ENCODE measurements at regions not wholly inside any gene's neighbourhood (a gene's known extent, or its start where the extent isn't known, plus 50 kb on each side); places are given as distances from the start of the nearest gene placed in this dataset.

DNA sequence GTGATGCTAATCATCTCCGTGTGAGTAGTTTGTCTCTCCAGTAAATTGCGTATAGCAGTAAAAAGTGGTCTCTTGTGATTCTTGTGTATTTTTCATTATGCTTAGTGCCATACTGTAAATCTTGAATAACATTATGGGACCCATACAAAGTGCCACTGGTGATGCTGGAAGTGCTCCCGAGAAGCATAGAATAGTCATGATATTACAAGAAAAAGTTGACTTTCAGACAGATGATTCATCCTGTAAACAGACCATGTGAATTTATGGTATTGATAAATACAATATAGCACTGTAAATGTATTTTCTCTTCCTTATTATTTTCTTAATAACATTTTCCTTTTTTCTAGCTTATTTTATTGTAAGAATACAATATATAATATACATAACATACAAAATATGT, 74.6 kb upstream of the CDK6 start:
- CTCF ChIA-PET: interaction anchor here (1.0 kb wide), 2 partner anchors 8 to 22 kb away, joined by 3 read pairs; no protein-coding TSS in a partner anchor
- WGBS (ENCODE audit: low lambda C conversion rate): 96% methylated on average over 3 of the region's 3 CpGs
- DNase-seq: no peak
- no peaks in the 10 kb centered on the region for H3K4me1 ChIP-seq (ENCODE audit: control insufficient read depth in 1 of 2, insufficient read depth in 2 of 2, low read depth in 1 of 2, low read length in 1 of 2)
- TF ChIP-seq TEAD4 (IDR thresholded peaks at IDR 0.05; ENCODE audit: borderline replicate concordance, insufficient read depth) (no peak), NFIC (IDR thresholded peaks at IDR 0.05; ENCODE audit: borderline replicate concordance) (no peak), MEF2A (IDR thresholded peaks at IDR 0.05; ENCODE audit: borderline replicate concordance, low read depth) (no peak), POLR2AphosphoS5 (IDR thresholded peaks at IDR 0.05; ENCODE audit: low read depth, low read length) (no peak), MXI1 (IDR thresholded peaks at IDR 0.05; ENCODE audit: low read depth, low read length) (no peak), FOSL2 (IDR thresholded peaks at IDR 0.05; ENCODE audit: borderline replicate concordance, low read depth) (no peak), ELF1 (IDR thresholded peaks at IDR 0.05) (no peak), CHD2 (IDR thresholded peaks at IDR 0.05; ENCODE audit: low read length, partially characterized antibody) (no peak), SIN3A (IDR thresholded peaks at IDR 0.05; ENCODE audit: borderline replicate concordance, low read depth, low read length) (no peak)
- TF ChIP-seq, protein P1, sequence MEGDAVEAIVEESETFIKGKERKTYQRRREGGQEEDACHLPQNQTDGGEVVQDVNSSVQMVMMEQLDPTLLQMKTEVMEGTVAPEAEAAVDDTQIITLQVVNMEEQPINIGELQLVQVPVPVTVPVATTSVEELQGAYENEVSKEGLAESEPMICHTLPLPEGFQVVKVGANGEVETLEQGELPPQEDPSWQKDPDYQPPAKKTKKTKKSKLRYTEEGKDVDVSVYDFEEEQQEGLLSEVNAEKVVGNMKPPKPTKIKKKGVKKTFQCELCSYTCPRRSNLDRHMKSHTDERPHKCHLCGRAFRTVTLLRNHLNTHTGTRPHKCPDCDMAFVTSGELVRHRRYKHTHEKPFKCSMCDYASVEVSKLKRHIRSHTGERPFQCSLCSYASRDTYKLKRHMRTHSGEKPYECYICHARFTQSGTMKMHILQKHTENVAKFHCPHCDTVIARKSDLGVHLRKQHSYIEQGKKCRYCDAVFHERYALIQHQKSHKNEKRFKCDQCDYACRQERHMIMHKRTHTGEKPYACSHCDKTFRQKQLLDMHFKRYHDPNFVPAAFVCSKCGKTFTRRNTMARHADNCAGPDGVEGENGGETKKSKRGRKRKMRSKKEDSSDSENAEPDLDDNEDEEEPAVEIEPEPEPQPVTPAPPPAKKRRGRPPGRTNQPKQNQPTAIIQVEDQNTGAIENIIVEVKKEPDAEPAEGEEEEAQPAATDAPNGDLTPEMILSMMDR (IDR thresholded peaks at IDR 0.05): no peak
- TF ChIP-seq, protein P2, sequence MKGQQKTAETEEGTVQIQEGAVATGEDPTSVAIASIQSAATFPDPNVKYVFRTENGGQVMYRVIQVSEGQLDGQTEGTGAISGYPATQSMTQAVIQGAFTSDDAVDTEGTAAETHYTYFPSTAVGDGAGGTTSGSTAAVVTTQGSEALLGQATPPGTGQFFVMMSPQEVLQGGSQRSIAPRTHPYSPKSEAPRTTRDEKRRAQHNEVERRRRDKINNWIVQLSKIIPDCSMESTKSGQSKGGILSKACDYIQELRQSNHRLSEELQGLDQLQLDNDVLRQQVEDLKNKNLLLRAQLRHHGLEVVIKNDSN (IDR thresholded peaks at IDR 0.05; ENCODE audit: borderline replicate concordance, low read depth): no peak
- POLR2A ChIA-PET: no interaction called here
- H3K27ac ChIP-seq (ENCODE audit: low read depth in 2 of 2, low read length in 1 of 2): no peak overlapping the region
- H3K9me2 ChIP-seq: no peaks in the 10 kb centered on the region
- H3K4me3 ChIP-seq (ENCODE audit: low read depth in 2 of 2, low read length in 1 of 2): no peak overlapping the region
- no peak overlapping the region for H3K4me2 ChIP-seq
- H3K9ac ChIP-seq: no peak overlapping the region
- no peaks in the 10 kb centered on the region for H3K79me2 ChIP-seq (ENCODE audit: insufficient read depth)
- H3F3A ChIP-seq (replicated peaks; ENCODE audit: insufficient read depth): no peaks in the 10 kb centered on the region
- no peaks in the 10 kb centered on the region for H4K20me1 ChIP-seq (ENCODE audit: insufficient read depth)
- H2AFZ ChIP-seq (ENCODE audit: low read depth): no peak overlapping the region
- H3K9me3 ChIP-seq: no peaks in the 10 kb centered on the region
- no peaks in the 10 kb centered on the region for H3K36me3 ChIP-seq (replicated peaks in 1 of 2; ENCODE audit: control insufficient read depth in 1 of 2, insufficient read depth in 2 of 2, low read length in 1 of 2)
- H3K27me3 ChIP-seq (ENCODE audit: insufficient read depth): no peaks in the 10 kb centered on the region

DNA sequence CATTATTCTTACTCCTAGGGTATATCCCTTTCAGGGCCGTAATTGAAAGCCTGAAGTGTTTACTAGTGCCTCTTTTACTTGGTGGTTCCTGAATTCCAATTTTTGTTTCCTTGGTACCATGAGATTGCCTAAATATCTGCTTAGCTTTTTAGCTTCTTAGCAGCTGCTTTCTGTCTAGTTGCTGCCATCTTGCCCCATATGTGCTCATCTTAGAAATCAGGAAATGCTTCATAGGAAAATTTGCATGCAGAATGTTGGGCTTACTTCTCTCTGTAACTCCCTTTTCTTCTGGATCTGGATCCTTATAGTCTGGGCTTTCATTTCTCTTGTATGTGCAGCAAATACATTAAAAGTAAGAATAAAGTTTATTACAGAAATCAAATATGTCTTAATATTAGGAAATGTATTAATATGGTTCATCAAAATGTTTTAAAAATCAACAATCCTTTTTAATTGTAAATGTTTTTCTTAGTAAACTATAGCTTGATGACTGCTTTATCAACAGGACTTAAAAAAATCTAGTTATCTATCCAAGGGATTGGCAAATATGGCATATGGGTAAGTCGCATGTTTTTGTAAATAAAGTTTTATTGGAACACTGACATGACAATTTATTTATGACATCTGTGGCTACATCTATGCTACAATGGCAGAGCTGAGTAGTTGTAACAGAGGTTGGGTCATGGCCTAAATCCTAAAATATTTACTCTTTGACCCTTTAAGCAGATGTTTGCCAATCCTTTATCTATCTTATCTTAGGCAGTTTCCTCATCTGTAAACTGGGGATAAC, 73.5 kb upstream of the CDK6 start:
- Histone ChIP-seq H3K4me1 (ENCODE audit: control insufficient read depth in 1 of 2, insufficient read depth in 2 of 2, low read depth in 1 of 2, low read length in 1 of 2) (peaks cover under 1% of the 10 kb centered on the region in 2 experiments; a peak in 2 of 4 replicates), H3K27ac (ENCODE audit: low read depth in 2 of 2, low read length in 1 of 2) (no peak overlapping the region), H3K27me3 (ENCODE audit: insufficient read depth) (no peaks in the 10 kb centered on the region), H3K4me3 (ENCODE audit: low read depth in 2 of 2, low read length in 1 of 2) (no peak overlapping the region), H3K79me2 (ENCODE audit: insufficient read depth) (no peaks in the 10 kb centered on the region), H3K9me2 (no peaks in the 10 kb centered on the region), H3K9me3 (no peaks in the 10 kb centered on the region), H3K9ac (no peak overlapping the region), H3F3A (replicated peaks; ENCODE audit: insufficient read depth) (peaks cover 5% of the 10 kb centered on the region), H4K20me1 (ENCODE audit: insufficient read depth) (no peaks in the 10 kb centered on the region), H3K4me2 (no peak overlapping the region), H2AFZ (ENCODE audit: low read depth) (no peak overlapping the region), H3K36me3 (replicated peaks in 1 of 2; ENCODE audit: control insufficient read depth in 1 of 2, insufficient read depth in 2 of 2, low read length in 1 of 2) (no peaks in the 10 kb centered on the region)
- WGBS (ENCODE audit: low lambda C conversion rate): 90% methylated on average over 2 of the region's 2 CpGs
- no peak for DNase-seq
- CTCF ChIA-PET: interaction anchor here (0.6 to 1.4 kb wide), 2 partner anchors 29 to 266 kb away, joined by 3 read pairs; no protein-coding TSS in a partner anchor
- no peak for TF ChIP-seq CHD2 (IDR thresholded peaks at IDR 0.05; ENCODE audit: low read length, partially characterized antibody)
- TF ChIP-seq JUND (IDR thresholded peaks at IDR 0.05): no peak
- TF ChIP-seq EP300 (IDR thresholded peaks at IDR 0.05; ENCODE audit: borderline replicate concordance in 1 of 2, low read depth in 1 of 2, low read length in 1 of 2): no peak
- no peak for TF ChIP-seq EZH2phosphoT487 (IDR thresholded peaks at IDR 0.05; ENCODE audit: borderline replicate concordance, low read depth)
- no peak for TF ChIP-seq SIN3A (IDR thresholded peaks at IDR 0.05; ENCODE audit: borderline replicate concordance, low read depth, low read length)
- TF ChIP-seq RXRA (IDR thresholded peaks at IDR 0.05; ENCODE audit: borderline replicate concordance, low read depth): no peak
- POLR2A ChIA-PET: no interaction called here

All from SK-N-SH (cell line).